ENCODE measurements at regions not wholly inside any gene's neighbourhood (a gene's known extent, or its start where the extent isn't known, plus 50 kb on each side); places are given as distances from the start of the nearest gene placed in this dataset.
"Not testable (repeated sequence)": the region's sequence is repeated elsewhere in the genome, so short reads cannot be mapped to it uniquely, and the experiment has no call there.

- H3K9me3 ChIP-seq, result no peaks in the 10 kb centered on the region
- no peaks in the 10 kb centered on the region for H3K4me1 ChIP-seq
- ATAC-seq, result no peak
- intact Hi-C loops (cut with DNase I), result no loop called here
- no peak for TF ChIP-seq CTCF (IDR thresholded peaks at IDR 0.05)
- no peak for DNase-seq
- H3K27ac ChIP-seq, result no peak overlapping the region
- no peaks in the 10 kb centered on the region for H3K27me3 ChIP-seq (ENCODE audit: low read depth)
- no peaks in the 10 kb centered on the region for H3K36me3 ChIP-seq
- H3K4me3 ChIP-seq, result no peak overlapping the region
These were observed 207.9 kb upstream of the MAGEB16 start for GRCh38 chrX:35590210-35590609.

GRCh38 chrX:35611562-35611961 lies 186.6 kb upstream of the MAGEB16 start:
- ATAC-seq; H3K27ac ChIP-seq; intact Hi-C loops (cut with DNase I); H3K27me3 ChIP-seq (ENCODE audit: low read depth); H3K9me3 ChIP-seq; H3K4me3 ChIP-seq; H3K36me3 ChIP-seq; DNase-seq; H3K4me1 ChIP-seq: not testable (repeated sequence)

GRCh38 chrX:35617836-35618235 lies 180.3 kb upstream of the MAGEB16 start:
- Histone ChIP-seq H3K27me3 (ENCODE audit: low read depth) (no peaks in the 10 kb centered on the region), H3K4me1 (no peaks in the 10 kb centered on the region), H3K36me3 (no peaks in the 10 kb centered on the region), H3K27ac (no peak overlapping the region), H3K9me3 (no peaks in the 10 kb centered on the region), H3K4me3 (no peak overlapping the region)
- no peak for DNase-seq
- intact Hi-C loops (cut with DNase I), result no loop called here
- no peak for ATAC-seq
- no peak for TF ChIP-seq CTCF (IDR thresholded peaks at IDR 0.05)

DNA sequence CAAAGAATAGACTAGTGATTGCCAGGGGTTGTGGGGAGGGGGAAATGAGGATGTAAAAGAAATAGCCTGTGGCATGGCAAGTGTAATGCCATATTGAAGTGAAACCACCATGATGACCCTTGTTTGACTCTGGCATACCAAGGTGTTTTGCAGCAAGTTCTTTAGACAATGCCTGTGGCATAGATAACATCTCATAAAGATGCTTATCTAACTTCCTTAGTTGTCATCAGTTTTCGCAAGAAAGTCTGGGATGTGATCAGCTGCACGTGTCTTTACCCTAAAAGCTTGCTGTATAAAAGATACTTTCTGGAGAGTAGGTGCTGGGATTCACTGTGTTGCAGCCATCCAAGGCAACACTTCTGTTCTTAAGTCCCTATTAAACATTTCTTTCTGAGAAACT lies 176.1 kb upstream of the MAGEB16 start:
- intact Hi-C loops (cut with DNase I), result no loop called here
- Histone ChIP-seq H3K27me3 (ENCODE audit: low read depth) (no peaks in the 10 kb centered on the region), H3K9me3 (no peaks in the 10 kb centered on the region), H3K36me3 (no peaks in the 10 kb centered on the region), H3K4me3 (no peak overlapping the region), H3K27ac (no peak overlapping the region), H3K4me1 (no peaks in the 10 kb centered on the region)
- DNase-seq (no peak), ATAC-seq (no peak)
- TF ChIP-seq CTCF (IDR thresholded peaks at IDR 0.05), result no peak

DNA sequence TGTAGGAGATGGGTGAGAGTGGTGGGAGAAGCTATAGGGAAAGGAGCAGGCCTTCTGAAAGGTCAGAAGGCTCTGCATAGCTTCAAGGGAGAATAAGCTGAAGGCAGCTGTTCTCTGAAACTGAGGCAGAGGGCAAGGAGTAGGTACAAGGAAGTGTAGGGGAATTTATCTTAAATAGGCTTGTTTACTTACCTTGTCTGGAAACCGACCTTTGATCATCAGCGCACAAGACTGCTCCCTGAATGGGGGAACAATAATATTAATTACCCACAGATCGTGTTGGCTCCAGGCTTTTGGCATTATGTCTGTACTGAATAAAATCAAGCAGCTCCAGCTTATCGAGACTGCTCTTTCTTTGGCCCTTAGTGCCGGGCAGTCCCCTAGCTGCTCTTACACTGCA lies 175.5 kb upstream of the MAGEB16 start:
- Histone ChIP-seq H3K27me3 (ENCODE audit: low read depth) (no peaks in the 10 kb centered on the region), H3K36me3 (no peaks in the 10 kb centered on the region), H3K4me3 (no peak overlapping the region), H3K4me1 (no peaks in the 10 kb centered on the region), H3K9me3 (no peaks in the 10 kb centered on the region), H3K27ac (no peak overlapping the region)
- TF ChIP-seq CTCF (IDR thresholded peaks at IDR 0.05), result no peak
- no peak for ATAC-seq
- intact Hi-C loops (cut with DNase I), result no loop called here
- DNase-seq, result no peak

DNA sequence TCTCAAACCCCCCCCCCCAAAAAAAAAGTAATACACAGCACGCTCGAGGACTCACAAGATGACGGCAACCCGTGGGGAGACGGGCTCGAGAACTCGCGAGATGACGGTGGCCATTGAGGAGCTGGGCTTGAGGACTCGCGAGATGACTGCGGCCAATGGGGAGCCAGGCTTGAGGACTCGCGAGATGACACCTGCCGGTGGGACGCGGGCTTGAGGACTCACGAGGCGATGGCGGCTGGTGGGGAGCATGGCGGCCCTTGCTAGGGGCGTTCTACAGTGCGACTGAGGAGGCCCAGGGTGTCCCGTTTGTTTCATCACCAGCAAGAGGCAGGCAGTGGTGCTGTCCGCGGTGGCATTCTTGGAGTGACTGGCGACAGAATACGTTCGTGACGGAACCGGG lies 172.4 kb upstream of the MAGEB16 start:
- DNase-seq (no peak), ATAC-seq (no peak)
- no peak overlapping the region for H3K4me3 ChIP-seq
- no peak overlapping the region for H3K27ac ChIP-seq
- no peaks in the 10 kb centered on the region for H3K27me3 ChIP-seq (ENCODE audit: low read depth)
- H3K9me3 ChIP-seq, result no peaks in the 10 kb centered on the region
- H3K4me1 ChIP-seq, result no peaks in the 10 kb centered on the region
- H3K36me3 ChIP-seq, result no peaks in the 10 kb centered on the region
- no peak for TF ChIP-seq CTCF (IDR thresholded peaks at IDR 0.05)
- intact Hi-C loops (cut with DNase I), result no loop called here

Data from lower lobe of right lung (tissue), 2 donors.